ENCODE measurements at regions not wholly inside any gene's neighbourhood (a gene's known extent, or its start where the extent isn't known, plus 50 kb on each side); places are given as distances from the start of the nearest gene placed in this dataset.

GRCh38 chr15:34640661-34641060, 57.2 kb upstream of the GOLGA8B start:
- TF ChIP-seq EP300 (IDR thresholded peaks at IDR 0.05) (no peak), NPAS2 (CRISPR knock-in tag; IDR thresholded peaks at IDR 0.05; ENCODE audit: borderline replicate concordance) (no peak), RAD21 (conservative IDR thresholded peaks at IDR 0.05 in 1 of 2, IDR thresholded peaks at IDR 0.05 in 1 of 2) (no peak), TFCP2L1 (CRISPR knock-in tag; IDR thresholded peaks at IDR 0.05) (no peak), ZNF302 (CRISPR knock-in tag; IDR thresholded peaks at IDR 0.05) (no peak), CTCF (IDR thresholded peaks at IDR 0.05) (no peak), E2F6 (IDR thresholded peaks at IDR 0.05; ENCODE audit: borderline replicate concordance, low read depth) (no peak)

All from A549 (cell line).